ENCODE measurements at regions not wholly inside any gene's neighbourhood (a gene's known extent, or its start where the extent isn't known, plus 50 kb on each side); places are given as distances from the start of the nearest gene placed in this dataset.

- no peak for DNase-seq
- TF ChIP-seq CTCF (IDR thresholded peaks at IDR 0.05; ENCODE audit: low read depth, low read length) = no peak
Observed at GRCh38 chr14:73800970-73801515, 50.6 kb upstream of the PTGR2 start.

GRCh38 chr14:73797543-73798265 is 53.9 kb upstream of the PTGR2 start:
- TF ChIP-seq CTCF (IDR thresholded peaks at IDR 0.05; ENCODE audit: low read depth, low read length) = no peak
- Histone ChIP-seq H3K27me3 (no peaks in the 10 kb centered on the region), H3K4me3 (ENCODE audit: low read depth, low read length) (no peak overlapping the region), H3K36me3 (no peaks in the 10 kb centered on the region), H3K9me3 (no peaks in the 10 kb centered on the region), H3K4me1 (no peaks in the 10 kb centered on the region; the same call in 1 of the 2 replicates)
- no peak for DNase-seq

More at GRCh38 chr14:73800970-73801515, 50.6 kb upstream of the PTGR2 start:
- no peaks in the 10 kb centered on the region for H3K4me1 ChIP-seq
- H3K36me3 ChIP-seq = no peaks in the 10 kb centered on the region
- no peak overlapping the region for H3K4me3 ChIP-seq (ENCODE audit: low read depth, low read length)
- H3K27me3 ChIP-seq = no peaks in the 10 kb centered on the region
- H3K9me3 ChIP-seq = no peaks in the 10 kb centered on the region

GRCh38 chr14:73796893-73797542 is 54.6 kb upstream of the PTGR2 start:
- no peak for TF ChIP-seq CTCF (IDR thresholded peaks at IDR 0.05; ENCODE audit: low read depth, low read length)
- Histone ChIP-seq H3K27me3 (no peaks in the 10 kb centered on the region), H3K4me1 (no peaks in the 10 kb centered on the region; the same call in 1 of the 2 replicates), H3K4me3 (ENCODE audit: low read depth, low read length) (no peak overlapping the region), H3K36me3 (no peaks in the 10 kb centered on the region), H3K9me3 (no peaks in the 10 kb centered on the region)
- DNase-seq = no peak

- Histone ChIP-seq H3K36me3 (no peaks in the 10 kb centered on the region), H3K27me3 (no peaks in the 10 kb centered on the region), H3K9me3 (no peaks in the 10 kb centered on the region), H3K4me1 (no peaks in the 10 kb centered on the region; the same call in 1 of the 2 replicates), H3K4me3 (ENCODE audit: low read depth, low read length) (no peak overlapping the region)
- DNase-seq = no peak
- no peak for TF ChIP-seq CTCF (IDR thresholded peaks at IDR 0.05; ENCODE audit: low read depth, low read length)
Observed at GRCh38 chr14:73796415-73796814, 55.2 kb upstream of the PTGR2 start.

GRCh38 chr14:73795974-73796373 is 55.7 kb upstream of the PTGR2 start:
- H3K4me1 ChIP-seq = no peaks in the 10 kb centered on the region; the same call in 1 of the 2 replicates
- no peak for DNase-seq
- no peak for TF ChIP-seq CTCF (IDR thresholded peaks at IDR 0.05; ENCODE audit: low read depth, low read length)
- H3K36me3 ChIP-seq = no peaks in the 10 kb centered on the region
- no peak overlapping the region for H3K4me3 ChIP-seq (ENCODE audit: low read depth, low read length)
- H3K27me3 ChIP-seq = no peaks in the 10 kb centered on the region
- H3K9me3 ChIP-seq = no peaks in the 10 kb centered on the region

- H3K36me3 ChIP-seq = no peaks in the 10 kb centered on the region
- H3K27me3 ChIP-seq = no peaks in the 10 kb centered on the region
- TF ChIP-seq CTCF (IDR thresholded peaks at IDR 0.05; ENCODE audit: low read depth, low read length) = no peak
- no peak overlapping the region for H3K4me3 ChIP-seq (ENCODE audit: low read depth, low read length)
- H3K4me1 ChIP-seq = peaks cover 1% of the 10 kb centered on the region; the same call in 1 of the 2 replicates
- no peak for DNase-seq
- no peaks in the 10 kb centered on the region for H3K9me3 ChIP-seq
Observed at GRCh38 chr14:73795466-73795865, 56.2 kb upstream of the PTGR2 start.
